HEK293 (cell line): ENCODE measurements at regions not wholly inside any gene's neighbourhood (a gene's known extent, or its start where the extent isn't known, plus 50 kb on each side); places are given as distances from the start of the nearest gene placed in this dataset.

Experiments used
- KLF16 ChIP-seq: fragments of 450-650 bp; formaldehyde crosslinking; IDR thresholded peaks from 2 replicates; pipeline ENCODE4 v1.5.1; 2017; ENCODE audit warnings: missing biosample characterization, missing genetic modification characterization
- MYNN ChIP-seq: fragments of 450-650 bp; formaldehyde crosslinking; IDR thresholded peaks from 2 replicates; pipeline ENCODE4 v1.5.1; 2016; ENCODE audit warnings: missing biosample characterization, missing genetic modification characterization, borderline replicate concordance
- ZBTB20 ChIP-seq: fragments of 450-650 bp; formaldehyde crosslinking; IDR thresholded peaks from 2 replicates; pipeline ENCODE4 v1.5.1; 2016; ENCODE audit warnings: missing biosample characterization, missing genetic modification characterization
- ZNF112 ChIP-seq: fragments of 450-650 bp; formaldehyde crosslinking; IDR thresholded peaks from 2 replicates; pipeline ENCODE4 v1.5.0; 2017; ENCODE audit warnings: missing biosample characterization, missing genetic modification characterization
- ZNF133 ChIP-seq: fragments of 450-650 bp; formaldehyde crosslinking; IDR thresholded peaks from 2 replicates; pipeline ENCODE4 v1.5.1; 2016; ENCODE audit warnings: missing biosample characterization, missing genetic modification characterization
- ZNF175 ChIP-seq: fragments of 450-650 bp; formaldehyde crosslinking; IDR thresholded peaks from 2 replicates; pipeline ENCODE4 v1.5.1; 2016; ENCODE audit warnings: missing biosample characterization, missing genetic modification characterization
- ZNF23 ChIP-seq: fragments of 450-650 bp; formaldehyde crosslinking; IDR thresholded peaks from 2 replicates; pipeline ENCODE4 v1.5.1; 2016; ENCODE audit warnings: missing biosample characterization, missing genetic modification characterization, borderline replicate concordance
- ZNF350 ChIP-seq: fragments of 450-650 bp; formaldehyde crosslinking; IDR thresholded peaks from 2 replicates; pipeline ENCODE4 v1.5.0; 2017; ENCODE audit warnings: missing biosample characterization, mild to moderate bottlenecking, missing genetic modification characterization
- ZNF626 ChIP-seq: fragments of 450-650 bp; sonication (Bioruptor Pico); formaldehyde crosslinking; IDR thresholded peaks from 2 replicates; pipeline ENCODE4 v1.5.1; 2018; ENCODE audit warnings: missing biosample characterization, missing genetic modification characterization, inconsistent platforms
- ZNF670 ChIP-seq: fragments of 450-650 bp; formaldehyde crosslinking; IDR thresholded peaks from 2 replicates; pipeline ENCODE4 v1.5.1; 2016; ENCODE audit warnings: missing biosample characterization, missing genetic modification characterization, low read depth
- ZSCAN16 ChIP-seq: fragments of 450-650 bp; formaldehyde crosslinking; IDR thresholded peaks from 2 replicates; pipeline ENCODE4 v1.5.1; 2016; ENCODE audit warnings: missing biosample characterization, missing genetic modification characterization
- TF ChIP-seq, protein P1 (sequence below): fragments of 450-650 bp; formaldehyde crosslinking; IDR thresholded peaks from 2 replicates; pipeline ENCODE4 v1.5.1; 2016; ENCODE audit warnings: missing biosample characterization, missing genetic modification characterization
- TF ChIP-seq, protein P2 (sequence below): fragments of 450-650 bp; formaldehyde crosslinking; IDR thresholded peaks from 2 replicates; pipeline ENCODE4 v1.5.1; 2016; ENCODE audit warnings: missing biosample characterization, missing genetic modification characterization, low read depth
- TF ChIP-seq, protein P3 (sequence below): fragments of 450-650 bp; formaldehyde crosslinking; IDR thresholded peaks from 2 replicates; pipeline ENCODE4 v1.5.1; 2016; ENCODE audit warnings: missing biosample characterization, missing genetic modification characterization

DNA sequence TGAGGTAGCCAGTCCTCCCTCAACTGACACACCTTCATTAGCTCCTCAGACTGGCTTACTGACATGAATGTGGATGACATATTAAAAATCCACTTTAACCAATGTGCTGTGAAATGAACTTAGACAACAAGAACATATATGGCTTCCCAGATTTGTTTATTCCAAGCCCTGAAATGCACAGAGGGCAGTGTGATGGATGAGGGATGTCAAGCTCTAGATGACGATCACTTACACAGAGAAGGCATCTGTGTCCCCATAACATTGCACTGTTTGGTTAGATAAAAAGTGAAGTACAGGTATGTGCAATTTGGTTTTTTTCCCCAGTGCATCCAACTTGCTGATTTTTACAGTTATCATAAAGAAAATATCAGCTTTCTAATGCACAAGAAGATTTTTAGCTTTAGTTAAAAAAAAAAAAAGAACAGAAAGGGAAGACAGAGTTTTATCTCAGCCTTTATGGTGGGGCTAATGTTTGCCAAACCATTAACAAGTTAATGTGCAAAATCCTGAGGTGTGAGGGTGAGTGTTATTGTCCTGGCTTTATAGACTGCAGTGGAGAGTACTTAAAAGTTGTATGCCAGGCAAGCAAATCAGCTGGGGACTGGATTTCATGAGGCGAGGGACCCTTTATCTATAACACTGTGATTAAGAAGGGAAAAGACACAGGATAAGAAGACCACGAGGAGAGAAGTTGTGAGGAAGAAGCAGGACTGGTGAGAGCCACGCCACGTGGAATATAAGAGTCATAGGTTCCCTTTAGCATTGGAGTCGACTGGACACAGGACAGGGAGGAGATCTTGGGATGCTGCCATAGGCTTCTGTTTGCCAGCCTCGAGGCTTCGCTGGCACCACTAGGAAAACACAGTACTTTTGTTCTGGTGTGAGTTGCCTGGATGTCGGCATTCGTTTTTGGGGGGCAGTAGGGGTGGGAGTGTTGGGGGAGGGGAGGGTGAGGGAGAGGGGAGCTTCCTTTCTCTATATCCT is 90.0 kb upstream of the BACH2 start:
- TF ChIP-seq ZNF133 = no peak
- TF ChIP-seq, protein P1, sequence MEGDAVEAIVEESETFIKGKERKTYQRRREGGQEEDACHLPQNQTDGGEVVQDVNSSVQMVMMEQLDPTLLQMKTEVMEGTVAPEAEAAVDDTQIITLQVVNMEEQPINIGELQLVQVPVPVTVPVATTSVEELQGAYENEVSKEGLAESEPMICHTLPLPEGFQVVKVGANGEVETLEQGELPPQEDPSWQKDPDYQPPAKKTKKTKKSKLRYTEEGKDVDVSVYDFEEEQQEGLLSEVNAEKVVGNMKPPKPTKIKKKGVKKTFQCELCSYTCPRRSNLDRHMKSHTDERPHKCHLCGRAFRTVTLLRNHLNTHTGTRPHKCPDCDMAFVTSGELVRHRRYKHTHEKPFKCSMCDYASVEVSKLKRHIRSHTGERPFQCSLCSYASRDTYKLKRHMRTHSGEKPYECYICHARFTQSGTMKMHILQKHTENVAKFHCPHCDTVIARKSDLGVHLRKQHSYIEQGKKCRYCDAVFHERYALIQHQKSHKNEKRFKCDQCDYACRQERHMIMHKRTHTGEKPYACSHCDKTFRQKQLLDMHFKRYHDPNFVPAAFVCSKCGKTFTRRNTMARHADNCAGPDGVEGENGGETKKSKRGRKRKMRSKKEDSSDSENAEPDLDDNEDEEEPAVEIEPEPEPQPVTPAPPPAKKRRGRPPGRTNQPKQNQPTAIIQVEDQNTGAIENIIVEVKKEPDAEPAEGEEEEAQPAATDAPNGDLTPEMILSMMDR (tag by site-specific recombination) = no peak
- no peak for TF ChIP-seq ZNF175 (tag by site-specific recombination)
- TF ChIP-seq, protein P2, sequence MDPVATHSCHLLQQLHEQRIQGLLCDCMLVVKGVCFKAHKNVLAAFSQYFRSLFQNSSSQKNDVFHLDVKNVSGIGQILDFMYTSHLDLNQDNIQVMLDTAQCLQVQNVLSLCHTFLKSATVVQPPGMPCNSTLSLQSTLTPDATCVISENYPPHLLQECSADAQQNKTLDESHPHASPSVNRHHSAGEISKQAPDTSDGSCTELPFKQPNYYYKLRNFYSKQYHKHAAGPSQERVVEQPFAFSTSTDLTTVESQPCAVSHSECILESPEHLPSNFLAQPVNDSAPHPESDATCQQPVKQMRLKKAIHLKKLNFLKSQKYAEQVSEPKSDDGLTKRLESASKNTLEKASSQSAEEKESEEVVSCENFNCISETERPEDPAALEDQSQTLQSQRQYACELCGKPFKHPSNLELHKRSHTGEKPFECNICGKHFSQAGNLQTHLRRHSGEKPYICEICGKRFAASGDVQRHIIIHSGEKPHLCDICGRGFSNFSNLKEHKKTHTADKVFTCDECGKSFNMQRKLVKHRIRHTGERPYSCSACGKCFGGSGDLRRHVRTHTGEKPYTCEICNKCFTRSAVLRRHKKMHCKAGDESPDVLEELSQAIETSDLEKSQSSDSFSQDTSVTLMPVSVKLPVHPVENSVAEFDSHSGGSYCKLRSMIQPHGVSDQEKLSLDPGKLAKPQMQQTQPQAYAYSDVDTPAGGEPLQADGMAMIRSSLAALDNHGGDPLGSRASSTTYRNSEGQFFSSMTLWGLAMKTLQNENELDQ (tag by site-specific recombination) = no peak
- TF ChIP-seq, protein P3, sequence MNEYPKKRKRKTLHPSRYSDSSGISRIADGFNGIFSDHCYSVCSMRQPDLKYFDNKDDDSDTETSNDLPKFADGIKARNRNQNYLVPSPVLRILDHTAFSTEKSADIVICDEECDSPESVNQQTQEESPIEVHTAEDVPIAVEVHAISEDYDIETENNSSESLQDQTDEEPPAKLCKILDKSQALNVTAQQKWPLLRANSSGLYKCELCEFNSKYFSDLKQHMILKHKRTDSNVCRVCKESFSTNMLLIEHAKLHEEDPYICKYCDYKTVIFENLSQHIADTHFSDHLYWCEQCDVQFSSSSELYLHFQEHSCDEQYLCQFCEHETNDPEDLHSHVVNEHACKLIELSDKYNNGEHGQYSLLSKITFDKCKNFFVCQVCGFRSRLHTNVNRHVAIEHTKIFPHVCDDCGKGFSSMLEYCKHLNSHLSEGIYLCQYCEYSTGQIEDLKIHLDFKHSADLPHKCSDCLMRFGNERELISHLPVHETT (tag by site-specific recombination) = no peak
- no peak for TF ChIP-seq MYNN (tag by site-specific recombination)
- TF ChIP-seq ZNF670 (tag by site-specific recombination) = no peak
- TF ChIP-seq ZNF112 (tag by site-specific recombination) = no peak
- TF ChIP-seq ZNF626 = no peak
- TF ChIP-seq ZNF350 (tag by site-specific recombination) = no peak
- no peak for TF ChIP-seq KLF16 (tag by site-specific recombination)
- no peak for TF ChIP-seq ZSCAN16 (tag by site-specific recombination)
- TF ChIP-seq ZBTB20 (tag by site-specific recombination) = no peak
- TF ChIP-seq ZNF23 (tag by site-specific recombination) = no peak
